ENCODE measurements at regions not wholly inside any gene's neighbourhood (a gene's known extent, or its start where the extent isn't known, plus 50 kb on each side); places are given as distances from the start of the nearest gene placed in this dataset.

DNA sequence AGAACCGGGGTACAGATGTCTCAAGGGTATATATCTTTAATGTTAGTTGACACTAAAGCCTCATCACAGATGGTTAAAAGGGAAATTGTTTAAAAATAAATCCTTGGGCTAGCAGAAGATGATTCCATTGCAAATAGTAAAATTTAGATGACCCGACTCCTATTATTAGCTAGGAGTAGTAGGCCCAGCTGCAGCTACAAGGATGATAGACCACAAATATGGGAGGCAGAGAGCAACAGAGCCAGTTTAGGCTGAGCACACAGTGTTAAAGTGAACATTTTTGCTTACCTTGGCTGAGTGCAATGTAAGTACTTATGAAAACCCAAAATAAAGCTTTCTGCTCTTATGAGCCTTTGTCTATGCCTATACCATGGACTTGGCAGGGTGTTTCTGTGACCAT, 100.5 kb upstream of the COL11A1 start:
- no peak for TF ChIP-seq POLR2AphosphoS5 (IDR thresholded peaks at IDR 0.05)
- TF ChIP-seq POLR2A (IDR thresholded peaks at IDR 0.05), result no peak
- TF ChIP-seq EP300 (IDR thresholded peaks at IDR 0.05), result no peak
- TF ChIP-seq, protein P1, sequence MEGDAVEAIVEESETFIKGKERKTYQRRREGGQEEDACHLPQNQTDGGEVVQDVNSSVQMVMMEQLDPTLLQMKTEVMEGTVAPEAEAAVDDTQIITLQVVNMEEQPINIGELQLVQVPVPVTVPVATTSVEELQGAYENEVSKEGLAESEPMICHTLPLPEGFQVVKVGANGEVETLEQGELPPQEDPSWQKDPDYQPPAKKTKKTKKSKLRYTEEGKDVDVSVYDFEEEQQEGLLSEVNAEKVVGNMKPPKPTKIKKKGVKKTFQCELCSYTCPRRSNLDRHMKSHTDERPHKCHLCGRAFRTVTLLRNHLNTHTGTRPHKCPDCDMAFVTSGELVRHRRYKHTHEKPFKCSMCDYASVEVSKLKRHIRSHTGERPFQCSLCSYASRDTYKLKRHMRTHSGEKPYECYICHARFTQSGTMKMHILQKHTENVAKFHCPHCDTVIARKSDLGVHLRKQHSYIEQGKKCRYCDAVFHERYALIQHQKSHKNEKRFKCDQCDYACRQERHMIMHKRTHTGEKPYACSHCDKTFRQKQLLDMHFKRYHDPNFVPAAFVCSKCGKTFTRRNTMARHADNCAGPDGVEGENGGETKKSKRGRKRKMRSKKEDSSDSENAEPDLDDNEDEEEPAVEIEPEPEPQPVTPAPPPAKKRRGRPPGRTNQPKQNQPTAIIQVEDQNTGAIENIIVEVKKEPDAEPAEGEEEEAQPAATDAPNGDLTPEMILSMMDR (IDR thresholded peaks at IDR 0.05), result no peak
- Histone ChIP-seq H3K27ac (no peak overlapping the region), H3K27me3 (no peaks in the 10 kb centered on the region), H3K4me1 (no peaks in the 10 kb centered on the region), H3K4me3 (no peak overlapping the region), H3K36me3 (no peaks in the 10 kb centered on the region), H3K9me3 (no peaks in the 10 kb centered on the region)
- ATAC-seq (ENCODE audit: low FRiP score in 2 of 2), result no peak
- no peak for DNase-seq
- WGBS, 2 donors, result 71 to 81% methylated on average over 2 of the region's 2 CpGs

DNA sequence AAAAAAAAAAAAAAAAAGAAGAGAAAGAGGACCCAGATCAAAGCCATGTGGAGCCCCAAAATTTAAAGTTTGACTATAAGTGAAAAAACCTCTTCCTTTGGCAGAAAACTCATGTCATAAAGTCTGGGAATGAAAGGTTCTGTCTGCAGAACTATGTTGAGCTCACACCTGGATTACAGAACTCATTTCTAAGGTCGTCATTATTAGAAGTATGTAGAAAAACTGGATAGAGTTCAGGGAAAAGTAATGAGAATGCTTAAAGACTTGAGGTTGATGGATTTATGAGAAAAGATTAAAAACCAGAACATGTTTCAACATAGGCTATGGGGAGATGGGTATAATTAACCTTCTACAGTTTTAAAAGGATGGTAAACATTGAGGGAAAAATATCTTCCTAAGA, 90.7 kb upstream of the COL11A1 start:
- TF ChIP-seq EP300 (IDR thresholded peaks at IDR 0.05), result no peak
- TF ChIP-seq, protein P1 (IDR thresholded peaks at IDR 0.05), result no peak
- no peak for TF ChIP-seq POLR2AphosphoS5 (IDR thresholded peaks at IDR 0.05)
- no peak for TF ChIP-seq POLR2A (IDR thresholded peaks at IDR 0.05)
- Histone ChIP-seq H3K9me3 (no peaks in the 10 kb centered on the region), H3K36me3 (no peaks in the 10 kb centered on the region), H3K4me1 (no peaks in the 10 kb centered on the region), H3K27me3 (no peaks in the 10 kb centered on the region), H3K4me3 (no peak overlapping the region), H3K27ac (no peak overlapping the region)
- no peak for ATAC-seq (ENCODE audit: low FRiP score in 2 of 2)
- DNase-seq, result no peak
- WGBS, 2 donors, result 55 to 72% methylated on average over 1 of the region's 1 CpG

DNA sequence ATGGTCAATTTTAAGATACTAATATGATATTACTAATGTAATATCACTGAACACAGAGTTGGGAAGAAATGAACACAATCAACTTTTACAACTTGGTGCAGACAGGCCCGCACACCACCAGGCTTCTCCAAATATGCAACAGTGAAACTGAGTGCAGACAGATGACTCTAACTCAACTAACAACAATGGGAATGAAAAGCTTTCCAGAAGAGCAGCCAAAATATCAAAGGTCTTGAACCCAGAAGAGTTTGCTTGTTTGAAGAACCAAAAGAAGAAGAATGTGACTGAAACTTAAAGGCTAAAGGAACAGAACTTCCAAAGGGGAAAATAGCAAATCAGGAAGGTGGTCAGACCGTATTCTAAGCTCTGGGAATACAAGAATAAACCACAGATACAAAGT, 89.8 kb upstream of the COL11A1 start:
- whole genome bisulfite sequencing, 2 donors, result 69 to 80% methylated on average over 2 of the region's 2 CpGs
- no peak overlapping the region for H3K4me3 ChIP-seq
- no peak for TF ChIP-seq POLR2A (IDR thresholded peaks at IDR 0.05)
- no peak for TF ChIP-seq POLR2AphosphoS5 (IDR thresholded peaks at IDR 0.05)
- ATAC-seq (ENCODE audit: low FRiP score in 2 of 2) (no peak), DNase-seq (no peak)
- H3K9me3 ChIP-seq, result no peaks in the 10 kb centered on the region
- no peaks in the 10 kb centered on the region for H3K4me1 ChIP-seq
- H3K27me3 ChIP-seq, result no peaks in the 10 kb centered on the region
- H3K36me3 ChIP-seq, result no peaks in the 10 kb centered on the region
- no peak overlapping the region for H3K27ac ChIP-seq

- Histone ChIP-seq H3K4me1 (no peaks in the 10 kb centered on the region), H3K27me3 (no peaks in the 10 kb centered on the region), H3K9me3 (no peaks in the 10 kb centered on the region), H3K36me3 (no peaks in the 10 kb centered on the region), H3K4me3 (no peak overlapping the region), H3K27ac (no peak overlapping the region)
- 62 to 83% methylated on average over 2 of the region's 2 CpGs for WGBS, 2 donors
- no peak for DNase-seq
- no peak for TF ChIP-seq EP300 (IDR thresholded peaks at IDR 0.05)
- TF ChIP-seq, protein P1 (IDR thresholded peaks at IDR 0.05), result no peak
- ATAC-seq (ENCODE audit: low FRiP score in 2 of 2), result no peak
Measured at GRCh38 chr1:103197216-103197615, 88.9 kb upstream of the COL11A1 start.

- H3K4me3 ChIP-seq, result no peak overlapping the region
- WGBS, 2 donors, result 66 to 67% methylated on average over 4 of the region's 4 CpGs
- TF ChIP-seq, protein P1 (IDR thresholded peaks at IDR 0.05), result no peak
- TF ChIP-seq EP300 (IDR thresholded peaks at IDR 0.05) (no peak), POLR2A (IDR thresholded peaks at IDR 0.05) (no peak), POLR2AphosphoS5 (IDR thresholded peaks at IDR 0.05) (no peak)
- ATAC-seq (ENCODE audit: low FRiP score in 2 of 2) (no peak), DNase-seq (no peak)
- no peaks in the 10 kb centered on the region for H3K36me3 ChIP-seq
- H3K4me1 ChIP-seq, result no peaks in the 10 kb centered on the region
- no peaks in the 10 kb centered on the region for H3K27me3 ChIP-seq
- H3K9me3 ChIP-seq, result no peaks in the 10 kb centered on the region
- H3K27ac ChIP-seq, result no peak overlapping the region
Measured at GRCh38 chr1:103194984-103195383, 86.7 kb upstream of the COL11A1 start.

Data from upper lobe of left lung (tissue), 6 donors.